ENCODE measurements at regions not wholly inside any gene's neighbourhood (a gene's known extent, or its start where the extent isn't known, plus 50 kb on each side); places are given as distances from the start of the nearest gene placed in this dataset.

DNA sequence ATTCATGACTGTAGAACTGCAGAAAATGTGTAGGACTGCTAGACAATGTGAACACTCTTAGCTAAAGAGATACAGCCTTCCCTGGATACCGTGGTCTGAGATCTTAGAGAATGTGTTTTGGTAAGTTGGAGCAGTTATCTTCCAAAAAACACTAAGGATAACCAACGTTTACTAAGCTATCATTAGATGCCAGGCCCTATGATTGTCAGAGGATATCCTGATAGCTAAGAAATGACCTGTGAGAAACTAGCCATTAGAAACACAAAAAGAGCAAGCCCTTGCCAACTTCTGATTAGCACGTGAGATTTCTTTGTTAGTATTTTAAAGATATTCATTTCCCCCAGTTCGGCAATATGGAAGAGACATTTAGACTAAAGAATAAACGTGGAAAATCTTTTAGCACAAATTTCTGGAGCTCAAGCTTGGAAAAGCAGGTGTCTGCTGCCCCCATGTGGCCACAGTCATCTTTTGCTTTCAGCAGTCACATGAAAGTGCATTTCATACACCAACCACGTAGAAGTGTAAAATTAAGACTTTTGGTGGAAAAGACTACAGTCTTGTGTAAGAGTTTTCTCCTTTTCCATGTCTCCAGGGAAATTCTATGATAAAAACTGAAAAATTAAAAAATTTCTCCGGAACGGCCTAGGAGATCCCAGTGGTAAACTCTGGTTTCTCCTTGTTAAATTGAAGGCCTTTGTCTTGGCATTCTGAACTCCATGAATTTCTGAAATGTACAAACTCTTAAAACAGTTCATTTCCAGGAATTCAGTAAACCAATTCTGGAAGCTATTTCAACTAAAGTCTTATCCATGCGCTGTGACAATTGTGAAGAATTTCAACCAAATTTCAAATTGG is 136.4 kb downstream of the ZNF674 start:
- Histone ChIP-seq H3K27ac (no peak overlapping the region), H3K4me3 (no peak overlapping the region), H3K27me3 (no peaks in the 10 kb centered on the region), H3K36me3 (no peaks in the 10 kb centered on the region), H3K4me1 (no peaks in the 10 kb centered on the region), H3K9me3 (no peaks in the 10 kb centered on the region)
- TF ChIP-seq, protein P1, sequence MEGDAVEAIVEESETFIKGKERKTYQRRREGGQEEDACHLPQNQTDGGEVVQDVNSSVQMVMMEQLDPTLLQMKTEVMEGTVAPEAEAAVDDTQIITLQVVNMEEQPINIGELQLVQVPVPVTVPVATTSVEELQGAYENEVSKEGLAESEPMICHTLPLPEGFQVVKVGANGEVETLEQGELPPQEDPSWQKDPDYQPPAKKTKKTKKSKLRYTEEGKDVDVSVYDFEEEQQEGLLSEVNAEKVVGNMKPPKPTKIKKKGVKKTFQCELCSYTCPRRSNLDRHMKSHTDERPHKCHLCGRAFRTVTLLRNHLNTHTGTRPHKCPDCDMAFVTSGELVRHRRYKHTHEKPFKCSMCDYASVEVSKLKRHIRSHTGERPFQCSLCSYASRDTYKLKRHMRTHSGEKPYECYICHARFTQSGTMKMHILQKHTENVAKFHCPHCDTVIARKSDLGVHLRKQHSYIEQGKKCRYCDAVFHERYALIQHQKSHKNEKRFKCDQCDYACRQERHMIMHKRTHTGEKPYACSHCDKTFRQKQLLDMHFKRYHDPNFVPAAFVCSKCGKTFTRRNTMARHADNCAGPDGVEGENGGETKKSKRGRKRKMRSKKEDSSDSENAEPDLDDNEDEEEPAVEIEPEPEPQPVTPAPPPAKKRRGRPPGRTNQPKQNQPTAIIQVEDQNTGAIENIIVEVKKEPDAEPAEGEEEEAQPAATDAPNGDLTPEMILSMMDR (IDR thresholded peaks at IDR 0.05), result peak; percentile 60 to 88 (median 83)
- 14% methylated on average over 9 of the region's 9 CpGs for WGBS, 2 donors
- intact Hi-C loops (cut with DNase I), result loop anchor here in 1 of 3 donors (10.0 kb wide), 1 partner anchor 1084 kb away; no protein-coding TSS in a partner anchor
- ATAC-seq, result peak in 3 of 4 donors; percentile 72 to 75 (median 72)
- peak; percentile 86 for FAIRE-seq
- DNase-seq, result peak; percentile 22 to 88 (median 62)

DNA sequence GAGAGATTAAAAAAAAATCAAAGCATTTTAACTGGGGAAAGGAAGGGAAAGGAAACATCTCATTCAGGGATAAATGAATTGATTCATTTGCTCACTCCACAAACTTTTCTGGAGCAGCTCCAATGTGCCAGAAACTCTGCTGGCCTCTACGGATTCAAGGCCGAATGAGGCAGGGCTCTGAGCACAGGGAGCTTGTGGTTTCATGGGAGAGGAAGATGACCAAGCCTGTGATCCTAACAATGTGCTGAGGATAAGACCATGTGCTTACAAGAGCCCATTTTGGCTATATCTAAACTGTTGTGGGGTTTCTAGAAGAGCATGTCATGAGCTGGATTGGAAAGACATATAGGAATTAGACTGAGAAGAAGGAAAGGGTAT is 137.5 kb downstream of the ZNF674 start:
- H3K36me3 ChIP-seq, result no peaks in the 10 kb centered on the region
- H3K4me3 ChIP-seq, result no peak overlapping the region
- H3K9me3 ChIP-seq, result no peaks in the 10 kb centered on the region
- DNase-seq, result no peak
- TF ChIP-seq, protein P1 (IDR thresholded peaks at IDR 0.05), result no peak
- no peaks in the 10 kb centered on the region for H3K27me3 ChIP-seq
- no peak for FAIRE-seq
- ATAC-seq, result no peak
- H3K4me1 ChIP-seq, result no peaks in the 10 kb centered on the region
- intact Hi-C loops (cut with DNase I), result loop anchor here in 1 of 3 donors (10.0 kb wide), 1 partner anchor 1083 kb away; no protein-coding TSS in a partner anchor
- H3K27ac ChIP-seq, result no peak overlapping the region
- WGBS, 2 donors, result 11 to 24% methylated on average over 2 of the region's 2 CpGs

DNA sequence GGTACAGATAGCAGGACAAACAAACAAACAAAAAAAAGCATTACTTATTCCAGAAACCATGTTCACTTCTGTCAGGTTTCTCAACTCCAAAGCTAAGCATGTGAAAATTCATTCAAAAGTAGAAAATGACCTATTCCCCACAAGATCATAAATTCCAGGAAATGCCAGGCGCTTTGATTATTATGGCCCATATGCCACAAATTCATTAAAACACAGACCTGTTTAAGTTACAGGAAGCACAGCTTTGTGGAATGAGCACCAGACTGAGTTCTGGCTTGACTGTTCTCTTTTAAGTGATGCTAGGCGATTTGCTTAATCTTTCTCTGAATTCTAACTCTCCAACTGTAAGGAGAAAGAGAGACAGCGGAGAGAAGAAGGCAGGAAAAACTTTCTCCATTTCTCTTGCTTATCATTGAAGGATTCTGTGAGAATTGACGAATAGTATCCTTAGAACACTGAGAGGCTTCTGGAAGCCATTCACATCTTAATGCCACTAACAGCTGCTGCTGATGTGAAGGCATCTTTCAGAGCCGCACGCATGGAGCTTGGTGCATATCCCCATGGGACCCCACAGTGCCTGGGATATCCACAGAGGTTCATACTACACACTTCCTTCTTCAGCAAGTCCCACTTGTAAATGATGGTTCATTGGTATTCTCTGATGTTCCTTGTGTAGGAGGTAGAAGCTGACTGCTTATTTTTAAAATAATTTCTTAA is 138.0 kb downstream of the ZNF674 start:
- Histone ChIP-seq H3K9me3 (no peaks in the 10 kb centered on the region), H3K4me1 (no peaks in the 10 kb centered on the region), H3K27me3 (no peaks in the 10 kb centered on the region), H3K4me3 (no peak overlapping the region), H3K36me3 (no peaks in the 10 kb centered on the region), H3K27ac (no peak overlapping the region)
- TF ChIP-seq, protein P1 (IDR thresholded peaks at IDR 0.05), result no peak
- no peak for FAIRE-seq
- no peak for DNase-seq
- no peak for ATAC-seq
- intact Hi-C loops (cut with DNase I), result loop anchor here in 1 of 3 donors (10.0 kb wide), 1 partner anchor 1082 kb away; no protein-coding TSS in a partner anchor
- WGBS, 2 donors, result 65 to 74% methylated on average over 6 of the region's 6 CpGs

DNA sequence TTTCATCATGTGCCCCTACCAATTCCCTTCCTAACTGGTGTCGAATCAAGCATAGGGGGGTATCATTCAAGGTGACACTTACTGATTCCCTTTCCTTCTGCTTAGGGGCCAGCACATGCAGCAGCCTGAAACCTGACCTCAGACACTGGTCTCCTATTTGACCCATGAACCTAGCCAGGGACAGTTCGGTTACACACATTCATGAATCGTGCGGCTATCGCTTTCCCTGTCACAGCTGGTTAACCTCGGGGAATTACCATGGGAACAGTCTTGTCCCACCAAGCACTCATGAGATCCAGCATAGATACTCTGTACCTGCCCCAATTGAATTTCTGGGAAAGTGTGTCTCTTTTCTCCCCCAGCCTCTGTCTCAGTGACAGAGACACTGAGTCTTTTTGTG is 140.4 kb downstream of the ZNF674 start:
- intact Hi-C loops (cut with DNase I), result loop anchor here in 1 of 3 donors (10.0 kb wide), 1 partner anchor 1080 kb away; no protein-coding TSS in a partner anchor
- ATAC-seq (no peak), DNase-seq (no peak), FAIRE-seq (no peak)
- TF ChIP-seq, protein P1 (IDR thresholded peaks at IDR 0.05), result no peak
- H3K27ac ChIP-seq, result no peak overlapping the region
- H3K27me3 ChIP-seq, result peaks cover 0 to 7% (median 0%) of the 10 kb centered on the region in 4 donors
- no peaks in the 10 kb centered on the region for H3K4me1 ChIP-seq
- no peaks in the 10 kb centered on the region for H3K36me3 ChIP-seq
- H3K4me3 ChIP-seq, result no peak overlapping the region
- 81 to 82% methylated on average over 6 of the region's 6 CpGs for WGBS, 2 donors
- H3K9me3 ChIP-seq, result no peaks in the 10 kb centered on the region
